SK-MEL-5 (cell line): ENCODE measurements at regions not wholly inside any gene's neighbourhood (a gene's known extent, or its start where the extent isn't known, plus 50 kb on each side); places are given as distances from the start of the nearest gene placed in this dataset.
"Not testable (repeated sequence)": the region's sequence is repeated elsewhere in the genome, so short reads cannot be mapped to it uniquely, and the experiment has no call there.

Experiments
- DNase-seq: peaks from one replicate; pipeline ENCODE4 v3.0.0-alpha.2; 2016; ENCODE audit warnings: low read depth, low spot score
- in situ Hi-C: cut with HindIII; loops from 2 replicates; pipeline ENCODE4 v1.10.0; 2016; ENCODE audit warnings: low sequenced_read_pairs, high pct_unique_total_duplicates, low pct_unique_long_range_greater_than_20kb

GRCh38 chr11:41816396-41816795, 356.9 kb upstream of the LRRC4C start:
- in situ Hi-C loops: no loop called here
- DNase-seq: no peak

GRCh38 chr11:41824287-41824686, 364.8 kb upstream of the LRRC4C start:
- DNase-seq, in situ Hi-C loops: not testable (repeated sequence)

- in situ Hi-C loops: no loop called here
- no peak for DNase-seq
Measured at GRCh38 chr11:41826085-41826484, 366.6 kb upstream of the LRRC4C start.

- no peak for DNase-seq
- in situ Hi-C loops: no loop called here
Measured at GRCh38 chr11:41836431-41836830, 377.0 kb upstream of the LRRC4C start.

GRCh38 chr11:41842673-41843072, 383.2 kb upstream of the LRRC4C start:
- in situ Hi-C loops: no loop called here
- no peak for DNase-seq

- DNase-seq: no peak
Measured at GRCh38 chr11:41845066-41845465, 385.6 kb upstream of the LRRC4C start.

GRCh38 chr11:41848349-41848748, 388.9 kb upstream of the LRRC4C start:
- in situ Hi-C loops: no loop called here
- no peak for DNase-seq

More at GRCh38 chr11:41845066-41845465, 385.6 kb upstream of the LRRC4C start:
- in situ Hi-C loops: no loop called here

GRCh38 chr11:41849250-41849649, 389.8 kb upstream of the LRRC4C start:
- no peak for DNase-seq
- in situ Hi-C loops: no loop called here

- in situ Hi-C loops: no loop called here
- DNase-seq: no peak
Measured at GRCh38 chr11:41851743-41852142, 392.3 kb upstream of the LRRC4C start.

GRCh38 chr11:41861838-41862237, 402.4 kb upstream of the LRRC4C start:
- in situ Hi-C loops: no loop called here
- no peak for DNase-seq

GRCh38 chr11:41866525-41866924, 407.1 kb upstream of the LRRC4C start:
- no peak for DNase-seq
- in situ Hi-C loops: no loop called here

GRCh38 chr11:41868606-41869005, 409.2 kb upstream of the LRRC4C start:
- DNase-seq: no peak

GRCh38 chr11:41872426-41872825, 413.0 kb upstream of the LRRC4C start:
- in situ Hi-C loops: no loop called here
- DNase-seq: no peak

More at GRCh38 chr11:41868606-41869005, 409.2 kb upstream of the LRRC4C start:
- in situ Hi-C loops: no loop called here

- DNase-seq: no peak
- in situ Hi-C loops: no loop called here
Measured at GRCh38 chr11:41872870-41873269, 413.4 kb upstream of the LRRC4C start.

GRCh38 chr11:41878095-41878494, 418.6 kb upstream of the LRRC4C start:
- DNase-seq: no peak
- in situ Hi-C loops: no loop called here

- in situ Hi-C loops: no loop called here
- no peak for DNase-seq
Measured at GRCh38 chr11:41879214-41879613, 419.8 kb upstream of the LRRC4C start.

GRCh38 chr11:41895081-41895480, 435.6 kb upstream of the LRRC4C start:
- in situ Hi-C loops: no loop called here

GRCh38 chr11:41897991-41898390, 438.5 kb upstream of the LRRC4C start:
- DNase-seq: no peak
- in situ Hi-C loops: no loop called here

More at GRCh38 chr11:41895081-41895480, 435.6 kb upstream of the LRRC4C start:
- DNase-seq: no peak

GRCh38 chr11:41917900-41918299, 458.4 kb upstream of the LRRC4C start:
- in situ Hi-C loops: no loop called here
- no peak for DNase-seq

- in situ Hi-C loops: no loop called here
- no peak for DNase-seq
Measured at GRCh38 chr11:41920374-41920773, 460.9 kb upstream of the LRRC4C start.
